Dendritic cell treated with granulocyte-macrophage colony-stimulating factor and Interleukin-4, amounts not matched to agents 40 ng/mL and 50 ng/mL, for 4 days (primary cell): ENCODE measurements at regions not wholly inside any gene's neighbourhood (a gene's known extent, or its start where the extent isn't known, plus 50 kb on each side); places are given as distances from the start of the nearest gene placed in this dataset.
"Not testable (repeated sequence)": the region's sequence is repeated elsewhere in the genome, so short reads cannot be mapped to it uniquely, and the experiment has no call there.

Source experiments
- H3K27ac Mint-ChIP-seq: one replicate; pipeline ENCODE4 v1.8.0; 2022; ENCODE audit warnings: mild to moderate bottlenecking, mixed read lengths
- H3K27me3 Mint-ChIP-seq: one replicate; pipeline ENCODE4 v1.8.0; 2022; ENCODE audit warnings: mild to moderate bottlenecking, mixed read lengths
- H3K36me3 Mint-ChIP-seq: one replicate; pipeline ENCODE4 v1.8.0; 2022; ENCODE audit warnings: low read depth, mixed read lengths
- H3K4me1 Mint-ChIP-seq: one replicate; pipeline ENCODE4 v1.8.0; 2022; ENCODE audit warnings: low read depth, mixed read lengths
- H3K4me3 Mint-ChIP-seq: one replicate; pipeline ENCODE4 v1.8.0; 2022; ENCODE audit warnings: mild to moderate bottlenecking, moderate library complexity, mixed read lengths
- H3K9me3 Mint-ChIP-seq: one replicate; pipeline ENCODE4 v1.8.0; 2022; ENCODE audit warnings: mixed read lengths
- intact Hi-C: fragments of 100-400 bp; cut with micrococcal nuclease; formaldehyde crosslinking; loops from one replicate; pipeline ENCODE4 v1.15.0; 2022

- not testable (repeated sequence) for H3K4me3 Mint-ChIP-seq, H3K27ac Mint-ChIP-seq, H3K27me3 Mint-ChIP-seq
- H3K4me1 Mint-ChIP-seq: peaks cover 21% of the 10 kb centered on the region
- peaks cover 30% of the 10 kb centered on the region for H3K9me3 Mint-ChIP-seq
- H3K36me3 Mint-ChIP-seq: peaks cover 45% of the 10 kb centered on the region
- intact Hi-C loops: loop anchor here (10.0 kb wide), 1 partner anchor 371 kb away; no protein-coding TSS in a partner anchor
Observed at GRCh38 chr3:185306286-185306685, 52.4 kb upstream of the EHHADH start.

- intact Hi-C loops: loop anchor here (10.0 kb wide), 1 partner anchor 372 kb away; no protein-coding TSS in a partner anchor
- Mint-ChIP-seq H3K27me3 (no peaks in the 10 kb centered on the region), H3K36me3 (peaks cover 46% of the 10 kb centered on the region), H3K27ac (no peak overlapping the region), H3K4me3 (no peak overlapping the region), H3K9me3 (peaks cover 31% of the 10 kb centered on the region), H3K4me1 (peaks cover 21% of the 10 kb centered on the region)
Observed at GRCh38 chr3:185306847-185307246, 53.0 kb upstream of the EHHADH start.

GRCh38 chr3:185308126-185308754, 54.4 kb upstream of the EHHADH start:
- intact Hi-C loops: loop anchor here (2.0 to 10.0 kb wide), 2 partner anchors 23 to 373 kb away; no protein-coding TSS in a partner anchor
- peaks cover 31% of the 10 kb centered on the region for H3K9me3 Mint-ChIP-seq
- peaks cover 28% of the 10 kb centered on the region for H3K4me1 Mint-ChIP-seq
- H3K27me3 Mint-ChIP-seq: no peaks in the 10 kb centered on the region
- H3K36me3 Mint-ChIP-seq: peaks cover 46% of the 10 kb centered on the region
- no peak overlapping the region for H3K27ac Mint-ChIP-seq
- no peak overlapping the region for H3K4me3 Mint-ChIP-seq

- Mint-ChIP-seq H3K4me3 (no peak overlapping the region), H3K27ac (no peak overlapping the region), H3K36me3 (peaks cover 46% of the 10 kb centered on the region), H3K4me1 (peaks cover 34% of the 10 kb centered on the region), H3K27me3 (no peaks in the 10 kb centered on the region), H3K9me3 (peaks cover 31% of the 10 kb centered on the region)
- intact Hi-C loops: loop anchor here (2.0 to 10.0 kb wide), 2 partner anchors 21 to 375 kb away; no protein-coding TSS in a partner anchor
Observed at GRCh38 chr3:185309302-185309701, 53.6 kb upstream of the MAP3K13 start.

- H3K9me3 Mint-ChIP-seq: peaks cover 31% of the 10 kb centered on the region
- H3K36me3 Mint-ChIP-seq: peaks cover 43% of the 10 kb centered on the region
- no peaks in the 10 kb centered on the region for H3K27me3 Mint-ChIP-seq
- intact Hi-C loops: loop anchor here (2.0 to 10.0 kb wide), 2 partner anchors 21 to 375 kb away; no protein-coding TSS in a partner anchor
- H3K4me3 Mint-ChIP-seq: no peak overlapping the region
- peaks cover 34% of the 10 kb centered on the region for H3K4me1 Mint-ChIP-seq
- H3K27ac Mint-ChIP-seq: no peak overlapping the region
Observed at GRCh38 chr3:185309795-185310194, 53.1 kb upstream of the MAP3K13 start.

GRCh38 chr3:185311991-185312390, 50.9 kb upstream of the MAP3K13 start:
- Mint-ChIP-seq H3K4me3 (no peak overlapping the region), H3K9me3 (peaks cover 27% of the 10 kb centered on the region), H3K4me1 (peaks cover 34% of the 10 kb centered on the region), H3K27me3 (no peaks in the 10 kb centered on the region), H3K36me3 (peaks cover 27% of the 10 kb centered on the region), H3K27ac (peak overlapping the region; percentile 55)
- intact Hi-C loops: no loop called here
